ENCODE measurements at regions not wholly inside any gene's neighbourhood (a gene's known extent, or its start where the extent isn't known, plus 50 kb on each side); places are given as distances from the start of the nearest gene placed in this dataset.

DNA sequence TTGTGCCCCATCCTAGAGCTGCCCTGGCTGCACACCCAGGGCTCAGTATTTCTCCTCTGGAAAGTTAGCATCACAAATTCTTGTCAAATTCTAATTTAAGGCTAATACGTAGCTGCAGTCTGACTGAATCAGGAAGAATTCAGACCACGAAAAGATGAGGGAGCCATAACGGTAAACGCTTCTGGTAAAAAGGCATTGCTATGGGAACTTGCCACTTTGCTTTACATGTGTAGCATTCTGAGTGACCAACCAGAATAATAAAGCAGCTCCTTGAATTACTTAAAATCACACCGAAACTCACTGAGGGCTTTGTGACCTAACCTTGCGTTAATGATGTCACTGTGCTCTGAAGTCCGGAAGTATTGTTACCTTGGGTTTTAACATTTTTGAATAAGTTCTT lies 286.6 kb upstream of the TMTC4 start:
- no peak for TF ChIP-seq CEBPB (IDR thresholded peaks at IDR 0.05; ENCODE audit: borderline replicate concordance, low read depth, low read length)
- TF ChIP-seq MZF1 (CRISPR knock-in tag; IDR thresholded peaks at IDR 0.05; ENCODE audit: borderline replicate concordance) = no peak
- TF ChIP-seq CTCF (CRISPR knock-in tag; IDR thresholded peaks at IDR 0.05) = no peak
- TF ChIP-seq, protein P1, sequence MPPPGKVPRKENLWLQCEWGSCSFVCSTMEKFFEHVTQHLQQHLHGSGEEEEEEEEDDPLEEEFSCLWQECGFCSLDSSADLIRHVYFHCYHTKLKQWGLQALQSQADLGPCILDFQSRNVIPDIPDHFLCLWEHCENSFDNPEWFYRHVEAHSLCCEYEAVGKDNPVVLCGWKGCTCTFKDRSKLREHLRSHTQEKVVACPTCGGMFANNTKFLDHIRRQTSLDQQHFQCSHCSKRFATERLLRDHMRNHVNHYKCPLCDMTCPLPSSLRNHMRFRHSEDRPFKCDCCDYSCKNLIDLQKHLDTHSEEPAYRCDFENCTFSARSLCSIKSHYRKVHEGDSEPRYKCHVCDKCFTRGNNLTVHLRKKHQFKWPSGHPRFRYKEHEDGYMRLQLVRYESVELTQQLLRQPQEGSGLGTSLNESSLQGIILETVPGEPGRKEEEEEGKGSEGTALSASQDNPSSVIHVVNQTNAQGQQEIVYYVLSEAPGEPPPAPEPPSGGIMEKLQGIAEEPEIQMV (CRISPR knock-in tag; IDR thresholded peaks at IDR 0.05; ENCODE audit: low read depth) = no peak
- TF ChIP-seq SATB2 (CRISPR knock-in tag; IDR thresholded peaks at IDR 0.05) = no peak
- no peak for TF ChIP-seq JUN (CRISPR knock-in tag; IDR thresholded peaks at IDR 0.05)
- no peak for TF ChIP-seq ZMAT5 (CRISPR knock-in tag; IDR thresholded peaks at IDR 0.05; ENCODE audit: borderline replicate concordance, low read depth)
- TF ChIP-seq, protein P2, sequence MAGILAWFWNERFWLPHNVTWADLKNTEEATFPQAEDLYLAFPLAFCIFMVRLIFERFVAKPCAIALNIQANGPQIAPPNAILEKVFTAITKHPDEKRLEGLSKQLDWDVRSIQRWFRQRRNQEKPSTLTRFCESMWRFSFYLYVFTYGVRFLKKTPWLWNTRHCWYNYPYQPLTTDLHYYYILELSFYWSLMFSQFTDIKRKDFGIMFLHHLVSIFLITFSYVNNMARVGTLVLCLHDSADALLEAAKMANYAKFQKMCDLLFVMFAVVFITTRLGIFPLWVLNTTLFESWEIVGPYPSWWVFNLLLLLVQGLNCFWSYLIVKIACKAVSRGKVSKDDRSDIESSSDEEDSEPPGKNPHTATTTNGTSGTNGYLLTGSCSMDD (CRISPR knock-in tag; IDR thresholded peaks at IDR 0.05) = no peak
- TF ChIP-seq ZFX (CRISPR knock-in tag; IDR thresholded peaks at IDR 0.05; ENCODE audit: low read depth) = no peak
- no peak for TF ChIP-seq ATF3 (CRISPR knock-in tag; IDR thresholded peaks at IDR 0.05)
- TF ChIP-seq POLR2A (IDR thresholded peaks at IDR 0.05; ENCODE audit: insufficient read depth in 1 of 2, low read depth in 2 of 2, low read length in 2 of 2) = no peak
- no peak for TF ChIP-seq JUND (CRISPR knock-in tag; IDR thresholded peaks at IDR 0.05)
- TF ChIP-seq ZNF670 (CRISPR knock-in tag; IDR thresholded peaks at IDR 0.05; ENCODE audit: borderline replicate concordance) = no peak
